ENCODE measurements at regions not wholly inside any gene's neighbourhood (a gene's known extent, or its start where the extent isn't known, plus 50 kb on each side); places are given as distances from the start of the nearest gene placed in this dataset.

DNA sequence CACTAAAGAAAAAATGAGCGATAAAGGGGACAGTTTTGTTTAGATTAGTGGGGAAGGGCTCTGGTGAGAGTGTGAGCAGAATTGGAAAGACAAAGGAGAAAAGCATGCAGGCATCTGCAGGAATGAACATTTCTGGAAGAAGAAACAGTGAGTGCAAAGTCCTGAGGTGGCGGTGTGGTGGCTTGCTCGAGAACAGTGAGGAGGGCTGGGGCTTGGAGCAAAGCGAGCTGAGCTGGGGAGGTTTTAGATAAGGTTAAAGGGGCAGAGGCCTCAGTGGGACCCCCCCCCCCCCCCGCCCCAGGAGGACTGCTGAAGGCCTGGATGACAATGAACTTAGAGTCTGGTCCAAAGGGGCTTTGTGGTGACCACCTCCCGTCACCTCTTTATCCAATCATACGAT is 202.7 kb upstream of the MVB12B start:
- DNase-seq (ENCODE audit: low spot score): no peak
- TF ChIP-seq, protein P1, sequence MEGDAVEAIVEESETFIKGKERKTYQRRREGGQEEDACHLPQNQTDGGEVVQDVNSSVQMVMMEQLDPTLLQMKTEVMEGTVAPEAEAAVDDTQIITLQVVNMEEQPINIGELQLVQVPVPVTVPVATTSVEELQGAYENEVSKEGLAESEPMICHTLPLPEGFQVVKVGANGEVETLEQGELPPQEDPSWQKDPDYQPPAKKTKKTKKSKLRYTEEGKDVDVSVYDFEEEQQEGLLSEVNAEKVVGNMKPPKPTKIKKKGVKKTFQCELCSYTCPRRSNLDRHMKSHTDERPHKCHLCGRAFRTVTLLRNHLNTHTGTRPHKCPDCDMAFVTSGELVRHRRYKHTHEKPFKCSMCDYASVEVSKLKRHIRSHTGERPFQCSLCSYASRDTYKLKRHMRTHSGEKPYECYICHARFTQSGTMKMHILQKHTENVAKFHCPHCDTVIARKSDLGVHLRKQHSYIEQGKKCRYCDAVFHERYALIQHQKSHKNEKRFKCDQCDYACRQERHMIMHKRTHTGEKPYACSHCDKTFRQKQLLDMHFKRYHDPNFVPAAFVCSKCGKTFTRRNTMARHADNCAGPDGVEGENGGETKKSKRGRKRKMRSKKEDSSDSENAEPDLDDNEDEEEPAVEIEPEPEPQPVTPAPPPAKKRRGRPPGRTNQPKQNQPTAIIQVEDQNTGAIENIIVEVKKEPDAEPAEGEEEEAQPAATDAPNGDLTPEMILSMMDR (IDR thresholded peaks at IDR 0.05; ENCODE audit: extremely low read depth, insufficient read depth, missing control alignments): no peak
- in situ Hi-C loops (cut with MboI; ENCODE audit: low pct_unique_long_range_greater_than_20kb, low sequenced_read_pairs, unreplicated experiment): no loop called here

GRCh38 chr9:126125177-126125576 is 201.5 kb upstream of the MVB12B start:
- in situ Hi-C loops (cut with MboI; ENCODE audit: low pct_unique_long_range_greater_than_20kb, low sequenced_read_pairs, unreplicated experiment): no loop called here
- DNase-seq (ENCODE audit: low spot score): no peak
- TF ChIP-seq, protein P1 (IDR thresholded peaks at IDR 0.05; ENCODE audit: extremely low read depth, insufficient read depth, missing control alignments): no peak

- in situ Hi-C loops (cut with MboI; ENCODE audit: low pct_unique_long_range_greater_than_20kb, low sequenced_read_pairs, unreplicated experiment): no loop called here
- TF ChIP-seq, protein P1 (IDR thresholded peaks at IDR 0.05; ENCODE audit: extremely low read depth, insufficient read depth, missing control alignments): no peak
- no peak for DNase-seq (ENCODE audit: low spot score)
These were observed 201.1 kb upstream of the MVB12B start for GRCh38 chr9:126125577-126125976.

- in situ Hi-C loops (cut with MboI; ENCODE audit: low pct_unique_long_range_greater_than_20kb, low sequenced_read_pairs, unreplicated experiment): no loop called here
- no peak for DNase-seq (ENCODE audit: low spot score)
- TF ChIP-seq, protein P1 (IDR thresholded peaks at IDR 0.05; ENCODE audit: extremely low read depth, insufficient read depth, missing control alignments): no peak
These were observed 200.6 kb upstream of the MVB12B start for GRCh38 chr9:126125992-126126409.

DNA sequence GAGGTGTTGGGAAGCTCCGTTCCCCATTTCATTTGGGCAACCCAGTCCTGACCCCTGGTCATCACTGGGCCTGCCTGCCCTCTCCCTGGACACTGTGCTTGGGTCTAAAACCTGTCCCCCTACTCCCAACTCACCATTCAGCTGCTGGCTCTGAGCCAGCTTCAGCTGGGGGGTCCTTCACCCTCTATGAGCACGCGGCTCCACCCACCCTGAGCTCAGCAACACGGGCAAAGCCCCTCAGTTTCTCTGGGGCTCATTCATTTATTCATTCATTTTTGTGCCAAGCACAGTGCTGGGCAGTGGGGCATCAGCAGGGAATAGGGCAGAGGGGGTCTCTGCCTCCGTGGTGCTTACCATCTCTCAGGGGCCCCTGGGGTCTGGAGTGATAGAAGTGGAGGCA is 199.8 kb upstream of the MVB12B start:
- TF ChIP-seq, protein P1 (IDR thresholded peaks at IDR 0.05; ENCODE audit: extremely low read depth, insufficient read depth, missing control alignments): no peak
- in situ Hi-C loops (cut with MboI; ENCODE audit: low pct_unique_long_range_greater_than_20kb, low sequenced_read_pairs, unreplicated experiment): no loop called here
- DNase-seq (ENCODE audit: low spot score): no peak

GRCh38 chr9:126127591-126127990 is 199.0 kb upstream of the MVB12B start:
- no peak for DNase-seq (ENCODE audit: low spot score)
- in situ Hi-C loops (cut with MboI; ENCODE audit: low pct_unique_long_range_greater_than_20kb, low sequenced_read_pairs, unreplicated experiment): no loop called here
- TF ChIP-seq, protein P1 (IDR thresholded peaks at IDR 0.05; ENCODE audit: extremely low read depth, insufficient read depth, missing control alignments): no peak
